Posterior cingulate gyrus (tissue), 11 donors: ENCODE measurements at regions not wholly inside any gene's neighbourhood (a gene's known extent, or its start where the extent isn't known, plus 50 kb on each side); places are given as distances from the start of the nearest gene placed in this dataset.

Experiments
- DNase-seq, 10 donors: peaks; one replicate each; pipeline versions ENCODE4 v3.0.0 to v3.0.0-alpha.2; 2020 to 2021; ENCODE audit warnings: mixed read lengths in 3 of 10
- intact Hi-C: fragments of 100-400 bp; cut with DNase I; formaldehyde crosslinking; loops from one replicate; pipeline ENCODE4 v1.15.1; 2023

DNA sequence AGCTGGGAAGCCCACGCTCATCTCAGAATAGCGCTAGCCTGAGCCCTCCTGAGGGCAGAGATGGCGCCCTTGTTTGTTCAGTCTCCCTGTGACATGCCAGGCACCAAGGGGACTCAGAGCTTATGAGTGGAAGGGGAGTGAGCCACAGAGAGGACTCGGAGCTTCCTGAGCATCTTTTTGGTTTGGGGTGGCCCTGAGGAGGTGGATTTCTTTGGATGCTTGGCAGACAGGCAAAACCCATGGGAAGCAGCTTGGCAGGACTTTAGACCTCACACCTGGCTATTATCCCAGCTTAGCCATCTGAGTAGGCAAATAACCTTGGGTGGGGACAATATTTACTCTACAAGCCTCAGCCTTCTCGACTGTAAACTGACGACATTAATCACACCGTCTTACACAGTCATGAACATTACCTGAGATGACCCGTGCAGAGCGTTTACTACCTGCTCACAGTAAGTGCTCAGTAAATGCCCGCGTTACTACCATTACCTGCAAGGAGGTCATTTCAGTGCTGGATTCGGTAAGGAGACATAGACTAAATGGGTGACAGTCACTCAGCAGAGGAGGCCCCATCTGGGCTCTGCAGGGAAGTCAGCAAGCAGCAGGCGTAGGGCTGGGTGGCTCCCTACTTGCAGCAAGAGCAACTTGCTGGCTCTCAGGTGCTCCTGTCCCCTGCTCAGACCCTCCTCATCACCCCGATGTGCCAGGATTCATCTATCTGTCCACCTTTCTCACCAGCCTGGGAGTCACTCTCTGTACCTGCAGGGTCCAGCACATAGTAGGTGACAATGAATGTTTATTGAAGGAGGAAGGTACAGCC, 54.9 kb downstream of the KLHDC7A start:
- no peak for DNase-seq
- intact Hi-C loops = no loop called here

DNA sequence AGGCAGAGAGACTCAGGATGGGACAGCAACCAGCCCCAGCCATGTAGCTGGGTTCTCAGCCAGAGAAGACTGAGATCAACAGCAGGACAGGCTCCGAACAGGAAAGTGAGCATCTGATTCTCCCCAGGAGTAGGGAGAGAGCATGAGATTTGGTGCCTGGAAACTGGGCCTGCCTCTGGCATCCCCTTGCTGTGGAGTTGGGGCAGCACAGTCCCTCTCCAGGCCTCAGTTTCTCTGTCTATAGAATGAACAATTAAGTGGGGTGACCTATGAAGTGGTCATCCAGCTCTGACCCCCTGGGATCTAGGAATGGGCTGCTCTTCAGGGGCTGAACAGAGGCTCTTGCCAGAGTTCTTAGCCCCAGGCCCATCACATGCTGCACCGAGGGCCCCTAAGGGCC, 55.6 kb downstream of the KLHDC7A start:
- DNase-seq = no peak
- intact Hi-C loops = no loop called here

DNA sequence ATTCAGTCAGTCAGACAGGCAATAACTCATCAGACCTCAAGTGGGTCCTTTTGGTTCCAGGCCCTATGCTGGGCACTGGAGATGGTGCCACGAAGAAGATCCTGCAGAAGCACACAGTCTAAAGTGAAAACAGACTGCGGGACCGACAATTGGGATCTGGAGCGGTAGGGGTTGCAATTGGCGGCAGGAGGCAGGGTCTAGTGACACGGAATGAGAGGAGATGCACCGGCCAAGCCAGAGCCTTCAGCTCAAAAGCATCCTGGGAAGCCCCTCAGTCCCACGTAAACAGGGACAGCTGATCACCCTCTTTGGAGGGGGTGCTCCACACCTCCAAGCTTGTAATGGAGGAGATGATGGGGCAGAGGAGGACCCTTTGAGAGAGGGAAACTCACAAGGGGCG, 56.2 kb downstream of the KLHDC7A start:
- no peak for DNase-seq
- intact Hi-C loops = no loop called here

DNA sequence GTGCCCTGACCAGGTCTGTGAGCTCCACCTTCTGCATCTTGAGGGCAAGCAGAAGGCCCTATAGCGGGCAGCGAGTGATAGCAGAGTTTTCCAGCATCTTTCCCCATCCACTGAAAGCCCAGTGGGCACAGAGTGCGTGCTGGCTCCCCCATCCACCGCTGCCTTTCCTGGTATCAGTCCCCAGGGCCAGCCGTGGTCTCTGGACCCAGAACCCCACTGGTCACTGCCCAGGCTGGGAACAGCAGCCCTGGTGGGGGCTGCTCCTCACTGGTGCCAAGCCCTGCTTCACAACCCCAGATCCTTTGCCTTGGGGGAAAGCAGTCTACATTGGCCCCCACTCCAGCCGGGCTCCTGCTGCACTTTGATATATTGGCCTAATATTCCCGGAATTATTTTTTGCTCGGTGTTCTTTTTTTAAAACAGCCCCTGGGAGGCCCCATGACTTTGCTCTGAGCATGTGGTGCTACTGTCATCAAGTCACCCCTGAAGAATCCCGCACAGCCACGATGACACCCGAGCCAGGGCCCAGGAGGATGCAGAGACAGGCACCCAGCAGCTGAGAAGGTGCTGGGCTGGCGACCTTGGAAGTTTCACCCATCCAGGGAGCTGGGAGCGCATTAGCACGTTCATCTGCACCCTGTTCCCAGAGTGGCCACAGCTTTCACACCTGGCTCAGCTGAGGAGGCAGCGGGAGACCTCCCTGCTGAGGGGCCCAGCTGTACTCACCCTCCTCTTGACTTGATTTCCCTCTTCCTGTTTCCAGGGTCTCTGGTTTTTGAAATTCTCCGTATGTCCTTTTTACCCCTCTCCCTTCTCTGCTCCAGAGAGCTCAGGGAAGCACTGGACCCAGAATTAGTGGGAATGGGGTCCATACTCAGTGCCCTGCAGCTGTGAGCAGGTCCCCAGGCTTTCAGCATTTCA, 56.9 kb downstream of the KLHDC7A start:
- DNase-seq = no peak
- intact Hi-C loops = no loop called here

DNA sequence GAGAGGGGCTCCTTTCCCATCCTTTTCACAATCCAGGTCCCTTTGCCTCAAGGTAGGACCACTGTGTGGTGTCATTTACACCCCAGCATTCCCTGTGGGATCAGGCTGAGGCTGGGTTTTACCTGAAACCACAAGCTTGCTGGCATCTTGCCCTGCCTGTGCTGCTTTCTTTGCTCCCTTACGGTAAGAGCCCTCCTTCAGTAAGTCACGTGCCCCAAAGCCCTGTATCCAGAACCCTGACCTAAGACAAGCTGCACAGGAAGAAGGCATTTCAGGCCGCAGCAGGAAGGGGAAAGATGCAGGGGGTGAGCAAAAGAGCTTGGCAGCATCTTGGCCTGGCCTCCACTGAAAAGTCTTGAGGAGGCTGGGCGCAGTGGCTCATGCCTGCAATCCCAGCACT, 58.4 kb downstream of the KLHDC7A start:
- no peak for DNase-seq

DNA sequence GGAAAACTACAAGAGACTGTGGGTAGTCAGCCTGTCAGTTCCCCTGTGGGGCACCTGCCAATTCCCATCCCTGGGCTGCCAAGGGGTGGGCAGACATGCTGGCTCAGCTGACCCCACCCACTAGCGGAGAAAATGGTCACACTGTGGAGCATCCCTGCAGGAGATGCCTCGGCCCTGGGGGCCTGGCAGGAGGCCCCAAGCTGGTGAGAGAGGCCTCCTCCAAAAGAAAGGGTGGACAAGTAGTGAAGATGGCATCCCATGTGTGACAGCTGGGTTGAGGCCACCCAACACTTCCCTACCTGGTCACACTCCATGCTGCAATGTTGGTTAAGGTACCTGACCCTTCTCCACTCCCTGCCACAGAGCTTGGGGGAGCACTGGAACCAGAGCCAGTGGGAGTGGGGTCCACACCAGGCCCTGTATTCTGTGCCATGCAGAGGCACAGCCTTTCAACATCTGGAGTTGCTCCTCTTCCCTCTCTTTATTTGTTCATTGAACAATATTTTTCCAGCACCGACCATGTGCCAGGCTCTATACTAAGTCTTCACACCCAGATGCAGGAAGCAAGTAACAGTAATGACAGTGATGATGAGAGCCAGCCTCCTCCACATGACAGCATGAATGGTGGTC, 59.5 kb downstream of the KLHDC7A start:
- intact Hi-C loops = no loop called here
- DNase-seq = no peak

More for the DNA sequence above, 58.4 kb downstream of the KLHDC7A start:
- intact Hi-C loops = no loop called here

DNA sequence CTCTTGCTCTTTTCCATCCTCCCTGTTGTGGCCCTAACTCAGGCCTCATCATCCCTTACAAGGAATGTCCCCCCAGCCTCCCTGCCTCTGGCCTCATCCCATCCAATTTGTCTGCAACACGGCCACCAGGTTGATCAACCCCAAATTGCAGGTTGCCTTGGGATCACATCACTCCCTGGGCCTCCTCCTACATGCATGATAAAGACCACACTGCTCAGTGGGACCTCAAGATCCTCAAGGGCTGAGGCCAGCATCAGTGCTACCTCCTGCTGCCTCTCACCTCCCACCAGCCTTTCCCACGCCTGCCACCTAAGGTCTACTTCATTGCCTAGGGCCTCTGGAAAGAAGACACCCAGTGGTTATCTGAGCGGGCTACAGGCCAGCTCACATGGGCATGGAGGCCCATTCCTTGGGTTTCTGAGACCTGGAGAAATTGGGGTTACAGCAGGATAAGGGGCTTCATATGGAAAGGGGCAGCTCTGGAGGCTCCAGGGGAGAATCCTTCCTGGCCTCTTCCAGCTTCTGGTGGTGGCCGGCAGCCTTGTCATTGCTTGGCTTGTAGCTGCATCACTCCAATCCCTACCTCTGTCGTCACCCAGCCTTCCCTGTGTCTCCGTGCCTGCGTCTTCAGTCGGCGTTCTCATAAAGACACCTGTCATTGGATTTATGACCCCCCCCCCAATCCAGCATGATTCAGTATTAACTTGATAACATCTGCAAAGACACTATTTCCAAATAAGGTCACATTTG, 60.5 kb downstream of the KLHDC7A start:
- DNase-seq = no peak

DNA sequence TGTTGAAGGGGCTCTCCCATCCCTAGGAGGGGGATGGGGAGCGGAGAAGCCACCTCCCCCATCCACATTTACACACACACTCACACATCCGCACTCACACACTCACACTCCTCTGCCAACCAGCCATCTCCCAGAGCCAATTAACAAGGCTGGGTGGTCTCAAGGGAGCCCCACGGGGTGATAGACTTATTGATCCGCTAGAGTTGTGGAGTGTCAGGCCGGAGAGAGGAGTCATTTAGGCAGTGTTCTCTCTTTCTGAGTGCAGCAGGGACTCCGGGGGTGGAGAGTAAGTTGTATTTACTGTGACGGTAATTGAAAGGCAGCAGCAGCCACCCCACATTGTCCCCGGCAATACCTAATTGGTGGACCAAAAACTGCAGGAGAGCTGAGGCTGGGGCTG, 61.6 kb downstream of the KLHDC7A start:
- intact Hi-C loops = no loop called here
- no peak for DNase-seq

More for the DNA sequence above, 60.5 kb downstream of the KLHDC7A start:
- intact Hi-C loops = no loop called here

DNA sequence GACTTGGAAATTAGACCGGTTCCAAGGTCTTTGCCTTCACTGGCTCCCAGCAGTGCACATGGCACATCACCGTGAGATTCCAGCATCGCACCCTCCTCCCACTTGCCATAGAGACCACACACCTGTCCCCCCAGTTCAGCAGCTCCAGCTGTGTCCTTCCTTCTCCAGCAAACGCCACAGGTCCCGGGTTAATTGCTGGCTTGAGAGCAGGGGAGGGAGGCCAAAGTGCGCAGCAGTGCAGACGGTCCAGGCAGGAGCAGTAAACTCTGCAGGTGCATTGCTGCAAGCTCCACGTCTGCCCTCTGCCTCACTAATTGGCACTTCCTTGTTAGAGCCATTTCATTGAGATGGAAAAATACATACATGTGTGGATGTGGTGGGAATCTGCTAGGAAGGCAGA, 65.3 kb downstream of the KLHDC7A start:
- intact Hi-C loops = no loop called here
- peak in 1 of 10 donors; percentile 16 for DNase-seq

DNA sequence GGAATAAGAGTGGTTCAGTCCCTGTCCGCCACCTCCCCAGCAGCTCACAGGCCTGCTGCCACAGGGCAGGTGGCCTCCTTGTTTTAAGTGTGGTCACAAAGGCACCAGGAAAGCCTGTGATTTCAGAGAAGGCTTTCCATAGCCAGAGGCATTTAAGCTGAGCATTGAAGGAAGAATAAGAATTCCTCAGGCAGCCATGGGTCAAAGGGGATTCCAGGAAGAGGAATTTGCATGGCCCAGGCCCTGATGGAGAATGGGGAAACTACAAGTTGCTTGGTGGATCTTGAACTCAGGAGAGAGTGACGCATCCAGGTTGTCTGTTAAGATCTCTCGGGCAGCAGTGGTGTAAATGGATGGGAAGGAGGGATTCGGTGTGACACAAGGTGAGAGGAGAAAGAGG, 66.7 kb downstream of the KLHDC7A start:
- intact Hi-C loops = no loop called here
- DNase-seq = no peak

DNA sequence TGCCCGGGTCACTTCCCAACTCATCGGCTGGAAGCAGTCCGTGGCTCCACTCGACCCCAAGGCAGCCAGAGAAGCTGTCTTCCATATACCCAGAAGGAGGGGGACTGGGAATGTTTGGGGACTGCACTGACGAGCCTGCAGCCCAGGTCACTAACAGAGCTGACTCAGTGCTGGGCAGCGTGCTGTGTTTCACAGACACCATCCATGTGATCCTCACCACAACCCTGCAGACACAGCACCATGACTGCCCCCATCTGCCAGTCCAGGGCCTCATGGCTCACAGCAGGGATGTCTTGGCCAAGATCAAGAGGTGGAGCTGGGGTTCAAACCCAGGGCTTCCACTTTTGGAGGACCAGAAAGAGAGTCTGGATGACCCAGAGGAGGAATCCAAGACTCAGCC, 67.9 kb downstream of the KLHDC7A start:
- DNase-seq = no peak
- intact Hi-C loops = no loop called here

DNA sequence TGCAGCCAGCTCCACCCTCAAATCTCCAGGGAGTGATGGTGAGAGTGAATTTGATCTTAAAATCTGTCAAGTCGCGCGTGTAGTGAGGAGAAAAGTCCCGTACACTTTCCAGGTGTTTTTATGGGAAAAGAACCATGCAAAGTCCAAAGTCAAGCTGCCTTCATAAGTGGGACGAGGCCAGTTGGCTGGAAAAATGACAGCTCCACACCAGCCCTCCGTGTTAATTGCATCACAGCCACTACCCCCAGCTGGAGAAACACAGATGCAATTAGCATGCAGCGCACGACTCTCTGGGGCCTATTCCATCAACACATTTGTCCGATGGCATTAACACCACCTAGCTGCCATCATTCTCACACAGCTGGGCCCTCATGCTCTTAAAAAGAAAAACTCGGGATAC, 68.4 kb downstream of the KLHDC7A start:
- intact Hi-C loops = no loop called here
- DNase-seq = no peak

DNA sequence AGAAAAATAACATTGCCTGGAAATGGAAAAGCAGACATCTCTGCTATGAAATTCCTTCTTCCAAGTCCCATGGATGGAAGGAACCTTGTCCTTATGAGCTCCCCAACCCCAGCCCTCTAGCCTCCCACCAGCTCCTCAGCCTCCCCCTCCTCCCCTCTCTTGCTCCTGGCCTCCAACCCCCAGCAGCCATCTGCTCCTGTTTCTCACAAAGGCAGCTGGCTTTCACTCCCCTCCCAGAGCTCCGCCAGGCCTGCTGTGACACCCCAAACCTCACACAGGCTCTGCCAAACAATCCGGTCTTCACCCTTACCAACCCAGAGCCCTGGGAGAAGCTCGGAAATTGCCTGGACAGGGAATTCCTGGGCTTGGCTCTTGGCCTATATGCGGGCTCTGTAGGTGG, 69.2 kb downstream of the KLHDC7A start:
- no peak for DNase-seq
- intact Hi-C loops = no loop called here

DNA sequence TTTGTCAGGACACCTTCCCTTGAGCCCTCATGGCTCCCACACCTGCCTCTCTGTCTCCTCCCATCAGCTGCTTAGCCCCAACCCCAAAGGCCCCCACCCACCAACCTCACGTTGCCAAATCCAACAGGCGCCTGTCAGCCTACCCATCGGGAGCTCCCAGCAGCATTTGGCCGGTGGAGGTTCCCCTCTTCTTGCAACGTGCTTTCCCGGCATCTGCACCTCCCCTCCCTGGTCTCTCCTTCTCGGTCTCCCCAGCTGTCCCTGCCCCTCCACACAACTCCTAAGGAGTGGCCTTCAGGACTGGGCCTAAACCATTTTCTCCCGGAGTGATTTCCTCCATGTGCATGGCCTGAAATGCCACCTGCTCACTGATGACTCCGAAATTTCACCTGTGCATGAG, 71.9 kb downstream of the KLHDC7A start:
- DNase-seq = peak in 2 of 10 donors; percentile 44 to 73
- intact Hi-C loops = no loop called here

DNA sequence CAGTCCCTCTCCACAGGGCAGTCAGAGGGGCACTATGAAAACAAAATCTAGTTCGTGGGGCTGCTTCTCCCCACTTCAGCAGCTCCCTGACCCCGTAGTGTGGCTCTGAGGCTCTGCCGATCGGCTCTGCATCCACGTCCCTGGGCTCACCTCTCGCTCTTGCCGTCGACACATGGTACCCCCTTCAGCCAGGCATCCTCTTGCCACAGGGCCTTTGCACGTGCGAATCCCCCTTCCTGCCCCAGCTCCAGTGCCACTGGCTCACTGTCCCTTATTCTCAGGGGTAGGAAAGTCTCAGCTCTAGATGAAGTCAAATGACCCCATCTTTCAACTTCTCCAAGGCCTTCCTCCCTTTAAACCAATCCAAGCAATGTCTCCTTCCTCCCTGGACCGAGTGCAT, 72.7 kb downstream of the KLHDC7A start:
- intact Hi-C loops = no loop called here
- DNase-seq = peak in 1 of 10 donors; percentile 43

DNA sequence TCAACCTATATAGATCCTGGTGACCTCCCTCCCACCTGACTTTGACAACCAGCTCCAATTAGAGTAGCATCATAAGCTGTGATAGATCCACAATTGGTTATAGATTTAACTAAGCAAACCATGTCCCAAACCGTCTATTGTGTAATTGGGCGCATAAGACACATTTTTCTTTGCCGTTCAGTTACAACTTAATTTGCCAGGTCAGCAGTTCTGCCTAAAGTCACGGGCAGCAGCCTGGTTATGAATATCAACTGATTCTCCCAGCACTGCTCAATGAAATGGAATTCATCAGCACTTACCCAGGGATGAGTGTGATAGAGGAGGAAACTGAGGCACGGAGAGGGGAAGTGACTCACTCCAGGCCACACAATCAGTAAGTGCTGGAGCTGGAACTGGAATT, 73.4 kb downstream of the KLHDC7A start:
- DNase-seq = peak in 1 of 10 donors; percentile 16
- intact Hi-C loops = no loop called here

DNA sequence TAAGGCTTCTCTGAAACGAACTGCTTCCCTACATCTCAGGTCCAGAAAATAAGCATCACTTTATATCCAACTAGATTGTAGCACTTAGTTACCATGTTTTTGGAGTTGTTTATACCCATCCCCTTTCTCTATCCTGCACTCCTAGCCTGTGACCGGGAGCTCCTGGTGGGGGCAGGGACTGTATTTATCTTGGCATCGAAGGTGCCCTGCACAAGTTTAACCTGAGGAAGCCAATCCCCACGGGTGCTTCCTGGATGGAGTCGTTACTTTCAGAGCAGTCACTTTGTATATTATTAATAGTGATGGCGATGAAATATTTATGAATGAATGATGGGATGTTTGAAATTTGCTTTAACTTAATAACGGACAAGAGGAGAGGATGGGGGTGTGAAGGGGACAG, 73.9 kb downstream of the KLHDC7A start:
- intact Hi-C loops = no loop called here
- peak in 1 of 10 donors; percentile 30 for DNase-seq

DNA sequence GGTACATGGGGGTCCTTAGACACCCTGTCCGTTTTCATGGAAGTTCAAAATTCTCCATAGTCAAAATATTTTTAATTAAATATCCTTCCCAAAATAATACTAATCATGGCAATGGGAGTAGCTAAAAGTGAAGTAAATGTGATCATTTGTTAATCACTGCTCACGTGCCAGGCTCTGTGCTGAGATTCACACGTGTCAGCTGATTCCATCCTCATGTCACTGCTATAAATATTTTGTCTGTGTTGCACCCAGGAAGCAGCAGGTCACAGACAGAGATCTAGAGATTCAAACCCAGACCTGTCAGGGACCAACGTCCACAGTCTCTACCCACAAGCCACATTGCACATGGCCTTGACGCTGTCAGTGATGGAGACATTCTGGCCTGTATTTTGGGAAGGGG, 74.3 kb downstream of the KLHDC7A start:
- intact Hi-C loops = no loop called here
- no peak for DNase-seq

DNA sequence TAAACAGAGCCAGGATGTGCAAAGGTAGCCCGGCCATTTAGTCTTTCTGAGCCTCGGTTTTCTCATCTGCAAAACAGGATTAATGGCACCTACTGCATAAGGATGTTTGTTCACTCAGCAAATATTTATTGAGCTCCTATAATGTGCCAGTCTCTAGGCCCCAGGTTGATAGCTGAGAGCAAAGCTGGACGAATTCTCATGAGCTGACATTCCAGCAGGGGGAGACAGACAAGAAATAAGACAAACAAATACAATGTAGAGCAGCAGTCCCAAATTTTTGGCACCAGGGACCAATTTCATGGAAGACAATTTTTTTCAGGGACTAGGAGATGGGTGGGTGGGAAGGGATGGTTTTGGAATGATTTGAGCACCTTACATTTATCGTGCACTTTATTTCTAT, 74.3 kb upstream of the PAX7 start:
- intact Hi-C loops = no loop called here
- no peak for DNase-seq
